GM23248 (cell line): ENCODE measurements at regions not wholly inside any gene's neighbourhood (a gene's known extent, or its start where the extent isn't known, plus 50 kb on each side); places are given as distances from the start of the nearest gene placed in this dataset.
"Not testable (repeated sequence)": the region's sequence is repeated elsewhere in the genome, so short reads cannot be mapped to it uniquely, and the experiment has no call there.

Source experiments
- EZH2 ChIP-seq: fragments of 200-600 bp; sonication (generic); IDR thresholded peaks from 2 replicates; pipeline ENCODE4 v1.6.1; 2018; ENCODE audit warnings: antibody characterized with exemption, mild to moderate bottlenecking; ENCODE audit not compliant: insufficient read depth, poor library complexity, severe bottlenecking
- EZH2phosphoT487 ChIP-seq: fragments of 200-600 bp; sonication (generic); IDR thresholded peaks from 2 replicates; pipeline ENCODE4 v1.6.1; 2018; ENCODE audit warnings: antibody characterized with exemption, moderate library complexity, mild to moderate bottlenecking, low read depth; ENCODE audit not compliant: insufficient read depth

DNA sequence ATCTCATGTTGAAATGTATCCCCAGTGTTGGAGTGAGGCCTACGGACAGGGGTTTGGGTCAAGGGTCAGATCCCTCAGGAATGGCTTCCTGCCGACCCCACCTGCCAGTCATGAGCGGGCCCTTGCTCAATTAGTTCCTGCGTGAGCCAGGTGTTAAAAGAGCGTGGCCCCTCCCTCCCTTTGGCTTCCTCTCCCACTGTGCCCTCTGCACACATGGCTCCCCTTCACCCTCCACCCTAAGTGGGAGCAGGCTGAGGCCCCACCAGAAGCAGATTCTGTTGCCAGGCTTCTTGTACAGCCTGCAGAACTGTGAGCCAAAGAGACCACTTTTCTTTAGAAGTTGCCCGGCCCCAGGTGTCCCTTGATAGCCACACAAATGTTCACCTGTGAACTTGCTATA is 193.3 kb downstream of the NPIPB11 start:
- not testable (repeated sequence) for TF ChIP-seq EZH2, EZH2phosphoT487
